ENCODE measurements at regions not wholly inside any gene's neighbourhood (a gene's known extent, or its start where the extent isn't known, plus 50 kb on each side); places are given as distances from the start of the nearest gene placed in this dataset.

DNA sequence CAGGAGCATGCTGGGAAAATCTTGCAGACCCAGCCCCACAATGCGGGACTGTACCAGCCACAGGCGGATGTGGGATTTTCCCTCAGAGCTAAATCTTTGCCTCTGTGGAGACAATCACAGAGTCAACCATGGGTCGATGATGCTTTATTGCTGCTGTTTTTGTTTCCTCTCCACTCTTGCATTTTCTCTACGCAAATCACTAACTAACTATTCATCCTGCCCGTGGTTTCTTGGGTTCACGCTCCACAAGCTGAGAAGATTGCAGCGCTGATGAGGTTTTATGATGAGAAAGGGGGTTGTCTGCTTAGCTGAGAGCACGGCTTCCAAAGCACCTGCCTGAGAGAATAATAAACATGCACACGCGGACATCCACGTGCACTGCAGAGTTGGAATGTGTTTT is 500.2 kb upstream of the ADAMTS16 start:
- TF ChIP-seq POLR2AphosphoS5 (IDR thresholded peaks at IDR 0.05) (no peak), EP300 (IDR thresholded peaks at IDR 0.05) (no peak), POLR2A (IDR thresholded peaks at IDR 0.05) (no peak)
- TF ChIP-seq, protein P1, sequence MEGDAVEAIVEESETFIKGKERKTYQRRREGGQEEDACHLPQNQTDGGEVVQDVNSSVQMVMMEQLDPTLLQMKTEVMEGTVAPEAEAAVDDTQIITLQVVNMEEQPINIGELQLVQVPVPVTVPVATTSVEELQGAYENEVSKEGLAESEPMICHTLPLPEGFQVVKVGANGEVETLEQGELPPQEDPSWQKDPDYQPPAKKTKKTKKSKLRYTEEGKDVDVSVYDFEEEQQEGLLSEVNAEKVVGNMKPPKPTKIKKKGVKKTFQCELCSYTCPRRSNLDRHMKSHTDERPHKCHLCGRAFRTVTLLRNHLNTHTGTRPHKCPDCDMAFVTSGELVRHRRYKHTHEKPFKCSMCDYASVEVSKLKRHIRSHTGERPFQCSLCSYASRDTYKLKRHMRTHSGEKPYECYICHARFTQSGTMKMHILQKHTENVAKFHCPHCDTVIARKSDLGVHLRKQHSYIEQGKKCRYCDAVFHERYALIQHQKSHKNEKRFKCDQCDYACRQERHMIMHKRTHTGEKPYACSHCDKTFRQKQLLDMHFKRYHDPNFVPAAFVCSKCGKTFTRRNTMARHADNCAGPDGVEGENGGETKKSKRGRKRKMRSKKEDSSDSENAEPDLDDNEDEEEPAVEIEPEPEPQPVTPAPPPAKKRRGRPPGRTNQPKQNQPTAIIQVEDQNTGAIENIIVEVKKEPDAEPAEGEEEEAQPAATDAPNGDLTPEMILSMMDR (IDR thresholded peaks at IDR 0.05) = no peak
- no peak overlapping the region for H3K4me3 ChIP-seq
- H3K27me3 ChIP-seq = peaks cover 15% of the 10 kb centered on the region
- WGBS, 2 donors (ENCODE audit: low coverage in 1 of 2) = 40 to 72% methylated on average over 11 of the region's 11 CpGs
- H3K9me3 ChIP-seq = peaks cover 0 to 12% (median 0%) of the 10 kb centered on the region in 3 donors
- no peak overlapping the region for H3K27ac ChIP-seq
- no peaks in the 10 kb centered on the region for H3K4me1 ChIP-seq
- no peaks in the 10 kb centered on the region for H3K36me3 ChIP-seq
- no peak for ATAC-seq

GRCh38 chr5:4640795-4641194 is 499.3 kb upstream of the ADAMTS16 start:
- Histone ChIP-seq H3K27me3 (peaks cover 15% of the 10 kb centered on the region), H3K9me3 (peaks cover 0 to 12% (median 0%) of the 10 kb centered on the region in 3 donors), H3K36me3 (no peaks in the 10 kb centered on the region), H3K27ac (no peak overlapping the region), H3K4me3 (no peak overlapping the region), H3K4me1 (no peaks in the 10 kb centered on the region)
- TF ChIP-seq POLR2A (IDR thresholded peaks at IDR 0.05) = no peak
- TF ChIP-seq, protein P1 (IDR thresholded peaks at IDR 0.05) = no peak
- no peak for TF ChIP-seq EP300 (IDR thresholded peaks at IDR 0.05)
- TF ChIP-seq POLR2AphosphoS5 (IDR thresholded peaks at IDR 0.05) = no peak
- no peak for ATAC-seq
- 37 to 80% methylated on average over 1 to 2 of the region's 2 CpGs for WGBS, 2 donors (ENCODE audit: low coverage in 1 of 2)

- H3K27me3 ChIP-seq = peaks cover 9% of the 10 kb centered on the region
- TF ChIP-seq EP300 (IDR thresholded peaks at IDR 0.05) = no peak
- no peak for TF ChIP-seq POLR2A (IDR thresholded peaks at IDR 0.05)
- TF ChIP-seq POLR2AphosphoS5 (IDR thresholded peaks at IDR 0.05) = no peak
- TF ChIP-seq, protein P1 (IDR thresholded peaks at IDR 0.05) = no peak
- H3K36me3 ChIP-seq = no peaks in the 10 kb centered on the region
- WGBS, 2 donors (ENCODE audit: low coverage in 1 of 2) = 75 to 84% methylated on average over 1 of the region's 1 CpG
- ATAC-seq = no peak
- no peak overlapping the region for H3K27ac ChIP-seq
- no peaks in the 10 kb centered on the region for H3K4me1 ChIP-seq
- peaks cover 0 to 12% (median 0%) of the 10 kb centered on the region in 3 donors for H3K9me3 ChIP-seq
- no peak overlapping the region for H3K4me3 ChIP-seq
Measured at GRCh38 chr5:4642525-4642924, 497.6 kb upstream of the ADAMTS16 start.

DNA sequence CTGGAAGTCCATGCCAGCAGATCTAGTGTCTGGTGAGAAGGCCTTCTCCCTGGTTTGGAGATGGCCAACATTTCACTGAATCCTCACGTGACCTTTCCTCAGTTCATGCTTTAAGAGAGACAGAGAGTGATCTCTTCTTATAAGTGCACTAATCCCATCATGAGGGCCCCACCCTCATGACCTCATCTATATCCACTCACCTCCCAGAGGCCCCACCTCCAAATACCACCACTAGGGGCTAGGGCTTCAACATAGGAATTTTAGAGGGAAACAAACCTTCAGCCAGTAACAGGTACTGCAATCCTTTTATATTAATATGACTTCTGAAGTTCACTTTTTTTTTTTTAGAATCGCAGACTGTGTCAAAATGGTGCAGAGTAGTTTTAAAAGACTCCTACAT is 496.9 kb upstream of the ADAMTS16 start:
- H3K9me3 ChIP-seq = peaks cover 0 to 12% (median 0%) of the 10 kb centered on the region in 3 donors
- ATAC-seq = no peak
- H3K27ac ChIP-seq = no peak overlapping the region

DNA sequence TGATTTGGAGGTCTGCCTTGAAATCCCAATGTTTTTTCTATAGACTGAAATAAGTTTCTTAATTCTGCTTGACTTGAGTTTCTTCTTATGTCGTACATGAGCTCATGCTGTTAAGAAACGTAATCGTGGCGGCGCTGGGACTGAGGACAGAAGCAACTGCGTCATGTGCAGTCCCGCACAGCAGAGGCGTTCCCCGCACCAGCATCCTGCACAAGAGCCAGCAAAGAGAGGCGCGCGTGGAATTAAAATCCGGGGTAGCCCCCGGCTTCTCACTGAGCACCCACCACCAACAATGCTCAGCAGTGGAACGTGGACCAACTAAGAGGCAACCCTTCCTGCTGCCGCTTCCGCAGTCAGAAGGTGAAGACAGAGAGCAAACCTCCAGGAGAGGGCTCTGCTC is 496.2 kb upstream of the ADAMTS16 start:
- Histone ChIP-seq H3K27ac (no peak overlapping the region), H3K27me3 (peaks cover 9% of the 10 kb centered on the region), H3K4me1 (no peaks in the 10 kb centered on the region), H3K36me3 (no peaks in the 10 kb centered on the region), H3K9me3 (peaks cover 0 to 12% (median 0%) of the 10 kb centered on the region in 3 donors), H3K4me3 (no peak overlapping the region)
- no peak for TF ChIP-seq POLR2A (IDR thresholded peaks at IDR 0.05)
- TF ChIP-seq, protein P1 (IDR thresholded peaks at IDR 0.05) = no peak
- TF ChIP-seq POLR2AphosphoS5 (IDR thresholded peaks at IDR 0.05) = no peak
- 92 to 93% methylated on average over 8 to 14 of the region's 17 CpGs for WGBS, 2 donors (ENCODE audit: low coverage in 1 of 2)
- ATAC-seq = no peak

More for the DNA sequence above, 496.9 kb upstream of the ADAMTS16 start:
- Histone ChIP-seq H3K4me1 (no peaks in the 10 kb centered on the region), H3K27me3 (peaks cover 9% of the 10 kb centered on the region), H3K36me3 (no peaks in the 10 kb centered on the region), H3K4me3 (no peak overlapping the region)
- 94 to 100% methylated on average over 2 of the region's 2 CpGs for WGBS, 2 donors (ENCODE audit: low coverage in 1 of 2)
- TF ChIP-seq POLR2A (IDR thresholded peaks at IDR 0.05) = no peak
- no peak for TF ChIP-seq EP300 (IDR thresholded peaks at IDR 0.05)
- TF ChIP-seq, protein P1 (IDR thresholded peaks at IDR 0.05) = no peak
- TF ChIP-seq POLR2AphosphoS5 (IDR thresholded peaks at IDR 0.05) = no peak
